ENCODE measurements at regions not wholly inside any gene's neighbourhood (a gene's known extent, or its start where the extent isn't known, plus 50 kb on each side); places are given as distances from the start of the nearest gene placed in this dataset.

- TF ChIP-seq, protein P1, sequence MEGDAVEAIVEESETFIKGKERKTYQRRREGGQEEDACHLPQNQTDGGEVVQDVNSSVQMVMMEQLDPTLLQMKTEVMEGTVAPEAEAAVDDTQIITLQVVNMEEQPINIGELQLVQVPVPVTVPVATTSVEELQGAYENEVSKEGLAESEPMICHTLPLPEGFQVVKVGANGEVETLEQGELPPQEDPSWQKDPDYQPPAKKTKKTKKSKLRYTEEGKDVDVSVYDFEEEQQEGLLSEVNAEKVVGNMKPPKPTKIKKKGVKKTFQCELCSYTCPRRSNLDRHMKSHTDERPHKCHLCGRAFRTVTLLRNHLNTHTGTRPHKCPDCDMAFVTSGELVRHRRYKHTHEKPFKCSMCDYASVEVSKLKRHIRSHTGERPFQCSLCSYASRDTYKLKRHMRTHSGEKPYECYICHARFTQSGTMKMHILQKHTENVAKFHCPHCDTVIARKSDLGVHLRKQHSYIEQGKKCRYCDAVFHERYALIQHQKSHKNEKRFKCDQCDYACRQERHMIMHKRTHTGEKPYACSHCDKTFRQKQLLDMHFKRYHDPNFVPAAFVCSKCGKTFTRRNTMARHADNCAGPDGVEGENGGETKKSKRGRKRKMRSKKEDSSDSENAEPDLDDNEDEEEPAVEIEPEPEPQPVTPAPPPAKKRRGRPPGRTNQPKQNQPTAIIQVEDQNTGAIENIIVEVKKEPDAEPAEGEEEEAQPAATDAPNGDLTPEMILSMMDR (IDR thresholded peaks at IDR 0.05): no peak
- no peak for ATAC-seq (ENCODE audit: low FRiP score)
- DNase-seq (ENCODE audit: low spot score): no peak
Observed at GRCh38 chr2:221753401-221753800, 181.3 kb upstream of the EPHA4 start.

DNA sequence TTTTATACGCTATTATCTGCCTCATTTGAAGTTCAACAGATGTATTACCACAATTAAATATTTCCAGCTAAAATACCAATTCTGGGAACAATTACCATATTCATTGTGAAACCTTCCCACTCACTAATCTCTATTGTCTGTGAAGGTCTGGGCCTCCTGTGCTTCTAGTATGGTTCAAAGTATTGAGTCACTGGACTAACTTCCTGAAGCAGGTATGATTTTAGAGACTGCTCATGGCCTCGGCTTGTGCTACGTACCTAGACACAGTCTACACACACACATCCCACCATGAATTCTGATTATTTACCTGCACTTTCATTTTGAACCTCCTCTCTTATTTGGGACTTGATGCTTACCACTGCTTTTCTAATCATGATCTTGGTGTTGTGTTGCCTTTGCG is 180.7 kb upstream of the EPHA4 start:
- no peak for ATAC-seq (ENCODE audit: low FRiP score)
- TF ChIP-seq, protein P1 (IDR thresholded peaks at IDR 0.05): no peak
- DNase-seq (ENCODE audit: low spot score): no peak

GRCh38 chr2:221750316-221750715 is 178.2 kb upstream of the EPHA4 start:
- DNase-seq (ENCODE audit: low spot score) (no peak), ATAC-seq (ENCODE audit: low FRiP score) (no peak)
- TF ChIP-seq, protein P1 (IDR thresholded peaks at IDR 0.05): no peak

DNA sequence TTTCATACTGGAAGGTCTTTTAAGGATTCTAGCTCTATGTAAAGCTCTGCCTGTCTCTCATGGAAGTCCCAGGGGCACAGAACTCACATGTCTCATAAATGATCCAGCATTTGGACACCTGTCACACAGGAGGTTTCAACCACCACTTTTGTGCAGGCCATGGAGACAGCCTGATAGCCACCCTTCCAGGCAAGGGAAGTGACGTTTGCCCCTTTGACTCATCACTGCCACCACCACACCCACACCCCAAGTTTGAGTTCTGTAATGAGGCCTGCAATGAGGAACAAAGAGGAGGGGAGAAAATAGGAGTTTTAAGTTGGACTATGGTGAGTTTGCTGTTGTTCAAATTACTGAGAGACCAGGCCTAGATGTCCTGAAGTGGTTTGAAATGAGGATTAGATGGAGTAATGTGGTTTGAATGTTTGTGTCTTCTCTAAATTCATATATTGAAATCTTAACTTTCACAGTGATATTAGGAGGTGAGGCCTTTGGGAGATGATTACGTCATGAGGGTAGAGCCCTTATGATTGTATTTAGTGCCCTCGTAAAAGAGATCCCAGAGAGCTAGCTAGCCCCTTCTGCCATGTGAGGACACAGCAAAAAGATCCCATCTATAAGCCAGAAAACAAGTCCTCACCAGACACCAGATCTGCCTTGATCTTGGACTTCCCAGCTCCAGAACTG is 175.3 kb upstream of the EPHA4 start:
- TF ChIP-seq, protein P1 (IDR thresholded peaks at IDR 0.05): no peak
- DNase-seq (ENCODE audit: low spot score): no peak
- ATAC-seq (ENCODE audit: low FRiP score): no peak

GRCh38 chr2:221741496-221742211 is 169.6 kb upstream of the EPHA4 start:
- TF ChIP-seq, protein P1 (IDR thresholded peaks at IDR 0.05): no peak
- DNase-seq (ENCODE audit: low spot score): no peak

DNA sequence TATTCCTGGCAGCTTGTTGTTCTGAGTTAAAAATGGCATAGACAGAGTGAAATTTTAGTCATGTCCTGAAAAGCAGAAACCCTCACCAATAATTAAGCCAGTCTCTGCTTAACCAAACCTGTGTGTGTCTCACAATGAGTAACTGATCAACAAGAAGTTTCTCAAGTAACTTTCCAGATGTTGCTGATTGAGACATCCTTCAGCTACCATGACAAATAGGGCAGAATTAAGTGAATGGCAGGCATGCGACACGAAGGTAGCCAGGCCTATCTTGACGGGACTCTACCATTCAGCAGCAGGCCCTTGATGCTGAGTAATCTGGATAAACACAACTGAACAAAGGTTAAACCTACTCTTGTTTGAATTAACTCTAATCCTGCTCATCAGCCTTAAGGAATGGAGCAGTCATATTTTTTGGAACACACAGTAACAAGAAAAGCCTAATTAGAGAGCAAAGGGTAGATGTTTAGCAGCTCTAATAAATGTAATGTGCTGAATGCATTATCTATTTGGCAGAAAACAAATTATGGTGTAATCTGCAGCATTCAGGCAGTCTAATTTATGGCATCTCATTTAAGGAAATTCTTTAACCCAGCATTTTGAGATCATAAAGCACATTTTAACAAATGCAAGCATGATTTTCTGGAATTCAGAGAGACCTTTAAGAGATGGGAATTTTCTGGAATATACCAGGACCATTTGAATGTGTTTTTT is 159.5 kb upstream of the EPHA4 start:
- ATAC-seq (ENCODE audit: low FRiP score): no peak
- TF ChIP-seq, protein P1 (IDR thresholded peaks at IDR 0.05): no peak
- no peak for DNase-seq (ENCODE audit: low spot score)

More at GRCh38 chr2:221741496-221742211, 169.6 kb upstream of the EPHA4 start:
- ATAC-seq (ENCODE audit: low FRiP score): no peak

All from omental fat pad (tissue), 3 donors.